A673 (cell line): ENCODE measurements at regions not wholly inside any gene's neighbourhood (a gene's known extent, or its start where the extent isn't known, plus 50 kb on each side); places are given as distances from the start of the nearest gene placed in this dataset.

ENCODE experiments used
- BruUV-seq: library from RNA; stranded (reverse); fragments of 400-500 nt; replicated peaks from 2 replicates; lab custom pipeline; 2021; lab: Mats Ljungman, UMichigan
- CTCF ChIA-PET: fragments of 300-600 bp; sonication (Branson Sonifier 250); formaldehyde crosslinking; loops from one replicate; lab custom pipeline; 2022; ENCODE audit warnings: antibody characterized with exemption; lab: Charles Lee
- POLR2A ChIA-PET: fragments of 300-600 bp; sonication (Branson Sonifier 250); formaldehyde crosslinking; loops from one replicate; lab custom pipeline; 2022; ENCODE audit warnings: antibody characterized with exemption; ENCODE audit not compliant: low non-redundant PET; lab: Charles Lee
- DNase-seq: peaks from one replicate; pipeline ENCODE4 v3.0.0-alpha.2; 2015; ENCODE audit warnings: low spot score
- H3K27ac ChIP-seq: fragments of 200-600 bp; sonication (generic); 2 replicates; pipeline ENCODE4 v1.5.1; 2016; ENCODE audit warnings: mixed run types, low read depth, mild to moderate bottlenecking, mixed read lengths, antibody characterized with exemption, low read length; ENCODE audit not compliant: poor library complexity, severe bottlenecking
- H3K27me3 ChIP-seq: fragments of 200-600 bp; sonication (generic); replicated peaks from 2 replicates; pipeline ENCODE4 v1.6.1; 2017; ENCODE audit warnings: mixed run types, low read depth, mild to moderate bottlenecking, mixed read lengths, antibody characterized with exemption, low read length; ENCODE audit not compliant: insufficient read depth, poor library complexity
- H3K36me3 ChIP-seq: fragments of 200-600 bp; sonication (generic); 2 replicates; pipeline ENCODE4 v1.6.1; 2016; ENCODE audit warnings: mixed run types, mild to moderate bottlenecking, mixed read lengths, antibody characterized with exemption, low read length; ENCODE audit not compliant: insufficient read depth, poor library complexity, severe bottlenecking
- H3K4me1 ChIP-seq: fragments of 200-600 bp; sonication (generic); 2 replicates; pipeline ENCODE4 v1.6.1; 2017; ENCODE audit warnings: mixed run types, mild to moderate bottlenecking, mixed read lengths, antibody characterized with exemption, low read length; ENCODE audit not compliant: insufficient read depth, poor library complexity, severe bottlenecking
- H3K4me3 ChIP-seq: fragments of 200-600 bp; sonication (generic); 2 replicates; pipeline ENCODE4 v1.5.1; 2016; ENCODE audit warnings: low read depth, mixed run types, mild to moderate bottlenecking, mixed read lengths, low read length; ENCODE audit not compliant: poor library complexity, severe bottlenecking
- H3K9me3 ChIP-seq: fragments of 200-600 bp; sonication (generic); 2 replicates; pipeline ENCODE4 v1.6.1; 2016; ENCODE audit warnings: mixed run types, low read depth, mild to moderate bottlenecking, mixed read lengths, antibody characterized with exemption, low read length; ENCODE audit not compliant: poor library complexity, severe bottlenecking
- EZH2 ChIP-seq: fragments of 200-600 bp; sonication (generic); IDR thresholded peaks from 2 replicates; pipeline ENCODE4 v1.6.1; 2017; ENCODE audit warnings: borderline replicate concordance, low read depth, mild to moderate bottlenecking, mixed read lengths, antibody characterized with exemption, low read length; ENCODE audit not compliant: poor library complexity, severe bottlenecking
- intact Hi-C: fragments of 100-400 bp; cut with micrococcal nuclease; formaldehyde crosslinking; loops from one replicate; pipeline ENCODE4 v1.10.0; 2022; ENCODE audit not compliant: unreplicated experiment
- TF ChIP-seq, protein P1 (sequence below): fragments of 300-800, 200-600 bp; sonication (generic); conservative IDR thresholded peaks from 2 replicates; pipeline ENCODE4 v1.5.1; 2017; ENCODE audit warnings: low read depth, mild to moderate bottlenecking, antibody characterized with exemption, low read length, moderate library complexity, mixed read lengths

DNA sequence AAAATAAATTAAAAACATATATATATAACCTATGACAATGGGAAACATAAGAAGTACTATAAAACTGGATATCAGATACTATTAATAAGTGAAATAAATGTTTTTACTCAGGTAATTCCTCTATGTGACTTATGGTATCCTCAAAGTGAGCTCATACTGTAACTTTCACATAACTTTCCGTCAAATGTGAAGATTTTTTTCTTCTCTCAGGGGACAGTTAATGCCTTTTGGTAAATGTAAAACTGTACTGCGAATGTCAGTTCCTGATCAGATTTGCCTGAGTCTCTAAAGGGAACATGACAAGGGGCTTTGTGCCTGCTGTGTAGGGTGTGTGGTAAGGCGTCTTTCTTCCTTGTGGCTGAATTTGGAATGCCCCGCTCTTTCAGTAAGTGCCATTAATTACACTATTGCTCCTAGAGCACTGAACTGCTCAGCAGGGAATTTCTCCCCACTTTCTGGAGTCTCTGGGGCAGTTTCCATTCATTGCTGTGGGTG lies 271.8 kb downstream of the PRL start:
- no peaks in the 10 kb centered on the region for H3K36me3 ChIP-seq
- H3K4me3 ChIP-seq = no peak overlapping the region
- intact Hi-C loops = no loop called here
- TF ChIP-seq, protein P1, sequence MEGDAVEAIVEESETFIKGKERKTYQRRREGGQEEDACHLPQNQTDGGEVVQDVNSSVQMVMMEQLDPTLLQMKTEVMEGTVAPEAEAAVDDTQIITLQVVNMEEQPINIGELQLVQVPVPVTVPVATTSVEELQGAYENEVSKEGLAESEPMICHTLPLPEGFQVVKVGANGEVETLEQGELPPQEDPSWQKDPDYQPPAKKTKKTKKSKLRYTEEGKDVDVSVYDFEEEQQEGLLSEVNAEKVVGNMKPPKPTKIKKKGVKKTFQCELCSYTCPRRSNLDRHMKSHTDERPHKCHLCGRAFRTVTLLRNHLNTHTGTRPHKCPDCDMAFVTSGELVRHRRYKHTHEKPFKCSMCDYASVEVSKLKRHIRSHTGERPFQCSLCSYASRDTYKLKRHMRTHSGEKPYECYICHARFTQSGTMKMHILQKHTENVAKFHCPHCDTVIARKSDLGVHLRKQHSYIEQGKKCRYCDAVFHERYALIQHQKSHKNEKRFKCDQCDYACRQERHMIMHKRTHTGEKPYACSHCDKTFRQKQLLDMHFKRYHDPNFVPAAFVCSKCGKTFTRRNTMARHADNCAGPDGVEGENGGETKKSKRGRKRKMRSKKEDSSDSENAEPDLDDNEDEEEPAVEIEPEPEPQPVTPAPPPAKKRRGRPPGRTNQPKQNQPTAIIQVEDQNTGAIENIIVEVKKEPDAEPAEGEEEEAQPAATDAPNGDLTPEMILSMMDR = no peak
- no peak for TF ChIP-seq EZH2
- H3K9me3 ChIP-seq = no peaks in the 10 kb centered on the region
- ChIA-PET POLR2A (no interaction called here), CTCF (no interaction called here)
- peaks cover 11% of the 10 kb centered on the region for H3K4me1 ChIP-seq
- no peaks in the 10 kb centered on the region for H3K27me3 ChIP-seq
- BruUV-seq = no TSS peak
- H3K27ac ChIP-seq = peak overlapping the region; percentile 40
- DNase-seq = peak; percentile 66

DNA sequence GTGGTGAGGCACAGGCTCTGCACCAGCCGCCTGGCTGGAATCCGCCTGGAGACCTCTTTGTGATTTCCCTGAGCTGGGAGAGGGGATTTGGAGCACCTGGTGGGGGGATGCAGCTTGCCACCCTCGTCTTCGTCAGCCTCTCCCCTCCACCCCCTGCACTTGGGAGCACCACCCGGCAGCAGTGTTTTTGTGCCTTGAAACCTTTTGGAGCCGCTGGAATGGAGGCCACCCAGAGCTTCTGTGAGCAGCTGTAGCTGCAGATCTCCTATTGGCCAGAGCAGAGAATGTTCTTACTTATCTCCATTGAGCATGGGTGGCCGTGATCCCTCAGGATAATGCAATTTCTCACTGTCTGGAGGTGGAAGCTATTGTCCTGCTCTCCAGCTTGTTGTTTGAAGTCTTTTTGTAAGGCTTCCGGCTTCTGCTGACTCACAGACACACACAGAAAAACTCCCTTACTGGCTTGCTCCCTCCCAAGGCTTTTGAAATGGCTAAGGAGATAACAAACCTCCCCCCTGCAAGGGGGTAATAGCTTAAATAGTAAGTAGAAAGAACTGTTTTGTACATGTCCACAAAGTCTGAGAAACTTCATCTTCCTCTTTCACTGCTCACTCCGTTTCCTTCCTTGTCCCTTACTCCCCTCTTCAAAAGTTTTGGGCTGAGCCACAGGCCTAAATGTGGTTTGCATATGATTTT lies 271.2 kb downstream of the PRL start:
- peaks cover 11% of the 10 kb centered on the region for H3K4me1 ChIP-seq
- H3K9me3 ChIP-seq = no peaks in the 10 kb centered on the region
- CTCF ChIA-PET = interaction anchor here (0.6 kb wide), 1 partner anchor 11 kb away, joined by 5 read pairs; no protein-coding TSS in a partner anchor
- H3K27ac ChIP-seq = peak overlapping the region; percentile 40
- POLR2A ChIA-PET = no interaction called here
- no peak overlapping the region for H3K4me3 ChIP-seq
- no peaks in the 10 kb centered on the region for H3K27me3 ChIP-seq
- TF ChIP-seq EZH2 = no peak
- TF ChIP-seq, protein P1 = no peak
- intact Hi-C loops = no loop called here
- BruUV-seq = no TSS peak
- DNase-seq = peak; percentile 90
- no peaks in the 10 kb centered on the region for H3K36me3 ChIP-seq

DNA sequence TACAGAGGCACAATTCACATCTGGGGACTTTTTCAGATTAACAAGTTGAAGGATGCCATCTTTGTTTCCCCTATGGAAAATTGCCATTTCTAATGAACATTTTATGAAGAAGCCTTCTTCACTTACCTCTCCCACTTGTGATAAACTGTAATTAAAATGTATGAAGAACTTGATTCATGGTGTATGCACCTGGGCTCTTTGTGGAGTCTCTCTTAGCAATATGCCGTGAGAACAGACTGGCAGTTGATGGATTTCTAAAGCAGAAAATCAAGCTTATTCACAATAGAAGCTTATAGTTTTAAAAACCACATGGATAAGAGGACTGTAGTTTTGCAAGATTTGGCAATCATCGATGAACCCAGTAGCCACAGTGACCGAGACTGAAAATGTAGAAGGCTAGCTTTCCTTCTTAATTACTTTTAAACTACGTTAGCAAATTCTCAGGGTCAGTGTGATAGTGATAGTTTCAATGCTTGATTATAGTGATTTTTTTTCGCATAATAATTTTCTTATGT lies 270.6 kb downstream of the PRL start:
- H3K9me3 ChIP-seq = no peaks in the 10 kb centered on the region
- TF ChIP-seq, protein P1 = no peak
- no peak for DNase-seq
- CTCF ChIA-PET = interaction anchor here (0.6 kb wide), 1 partner anchor 12 kb away, joined by 5 read pairs; no protein-coding TSS in a partner anchor
- no peak overlapping the region for H3K4me3 ChIP-seq
- peak overlapping the region; percentile 40 for H3K27ac ChIP-seq
- no peaks in the 10 kb centered on the region for H3K27me3 ChIP-seq
- no peaks in the 10 kb centered on the region for H3K36me3 ChIP-seq
- intact Hi-C loops = no loop called here
- no TSS peak for BruUV-seq
- POLR2A ChIA-PET = no interaction called here
- peaks cover 11% of the 10 kb centered on the region for H3K4me1 ChIP-seq
